SH-SY5Y (cell line): ENCODE measurements at regions not wholly inside any gene's neighbourhood (a gene's known extent, or its start where the extent isn't known, plus 50 kb on each side); places are given as distances from the start of the nearest gene placed in this dataset.

Experiments used
- GATA2 ChIP-seq: IDR thresholded peaks from 2 replicates; pipeline ENCODE4 v1.6.1; 2011; ENCODE audit warnings: mild to moderate bottlenecking, low read depth, low read length
- GATA3 ChIP-seq: IDR thresholded peaks from 2 replicates; pipeline ENCODE4 v1.6.1; 2011; ENCODE audit warnings: low read depth, mild to moderate bottlenecking, low read length, moderate library complexity

GRCh38 chr18:27556741-27557140, 371.6 kb upstream of the CHST9 start:
- no peak for TF ChIP-seq GATA2
- no peak for TF ChIP-seq GATA3
